ENCODE measurements at regions not wholly inside any gene's neighbourhood (a gene's known extent, or its start where the extent isn't known, plus 50 kb on each side); places are given as distances from the start of the nearest gene placed in this dataset.

GRCh38 chr5:103408408-103408807 lies 149.8 kb downstream of the MACIR start:
- Histone ChIP-seq H2AFZ (ENCODE audit: low read length) (no peak overlapping the region), H3K27me3 (ENCODE audit: insufficient read depth, low read length) (no peaks in the 10 kb centered on the region), H3K4me2 (ENCODE audit: low read length) (no peak overlapping the region)

GRCh38 chr5:103407402-103407801 lies 148.8 kb downstream of the MACIR start:
- H3K9me3 ChIP-seq (ENCODE audit: low read length): no peaks in the 10 kb centered on the region
- TF ChIP-seq CTCF (IDR thresholded peaks at IDR 0.05; ENCODE audit: low read length) (no peak), EZH2 (IDR thresholded peaks at IDR 0.05; ENCODE audit: borderline replicate concordance, low read length) (no peak)
- no peak overlapping the region for H3K4me2 ChIP-seq (ENCODE audit: low read length)
- H3K79me2 ChIP-seq (ENCODE audit: insufficient read depth, low read length): no peaks in the 10 kb centered on the region
- H3K4me3 ChIP-seq (ENCODE audit: low read depth, low read length, poor library complexity, severe bottlenecking): no peak overlapping the region
- no peaks in the 10 kb centered on the region for H3K9me2 ChIP-seq (ENCODE audit: low read depth, low read length)
- H3K4me1 ChIP-seq (ENCODE audit: insufficient read depth, low read length, severe bottlenecking): no peaks in the 10 kb centered on the region
- H3K36me3 ChIP-seq (ENCODE audit: insufficient read depth, low read length): no peaks in the 10 kb centered on the region
- no peak overlapping the region for H2AFZ ChIP-seq (ENCODE audit: low read length)
- no peaks in the 10 kb centered on the region for H4K20me1 ChIP-seq (ENCODE audit: insufficient read depth, low read length)
- no peak overlapping the region for H3K27ac ChIP-seq (ENCODE audit: low read depth, low read length, poor library complexity, severe bottlenecking)
- no peaks in the 10 kb centered on the region for H3K27me3 ChIP-seq (ENCODE audit: insufficient read depth, low read length)
- H3F3A ChIP-seq (ENCODE audit: insufficient read depth, low read length): no peaks in the 10 kb centered on the region
- H3K9ac ChIP-seq (ENCODE audit: low read length): no peak overlapping the region

More at GRCh38 chr5:103408408-103408807, 149.8 kb downstream of the MACIR start:
- no peak for TF ChIP-seq CTCF (IDR thresholded peaks at IDR 0.05; ENCODE audit: low read length)
- TF ChIP-seq EZH2 (IDR thresholded peaks at IDR 0.05; ENCODE audit: borderline replicate concordance, low read length): no peak
- Histone ChIP-seq H3K9me2 (ENCODE audit: low read depth, low read length) (no peaks in the 10 kb centered on the region), H3K4me3 (ENCODE audit: low read depth, low read length, poor library complexity, severe bottlenecking) (no peak overlapping the region), H4K20me1 (ENCODE audit: insufficient read depth, low read length) (no peaks in the 10 kb centered on the region), H3K9me3 (ENCODE audit: low read length) (no peaks in the 10 kb centered on the region), H3K79me2 (ENCODE audit: insufficient read depth, low read length) (no peaks in the 10 kb centered on the region), H3K36me3 (ENCODE audit: insufficient read depth, low read length) (no peaks in the 10 kb centered on the region), H3K9ac (ENCODE audit: low read length) (no peak overlapping the region), H3F3A (ENCODE audit: insufficient read depth, low read length) (no peaks in the 10 kb centered on the region), H3K4me1 (ENCODE audit: insufficient read depth, low read length, severe bottlenecking) (no peaks in the 10 kb centered on the region), H3K27ac (ENCODE audit: low read depth, low read length, poor library complexity, severe bottlenecking) (no peak overlapping the region)

DNA sequence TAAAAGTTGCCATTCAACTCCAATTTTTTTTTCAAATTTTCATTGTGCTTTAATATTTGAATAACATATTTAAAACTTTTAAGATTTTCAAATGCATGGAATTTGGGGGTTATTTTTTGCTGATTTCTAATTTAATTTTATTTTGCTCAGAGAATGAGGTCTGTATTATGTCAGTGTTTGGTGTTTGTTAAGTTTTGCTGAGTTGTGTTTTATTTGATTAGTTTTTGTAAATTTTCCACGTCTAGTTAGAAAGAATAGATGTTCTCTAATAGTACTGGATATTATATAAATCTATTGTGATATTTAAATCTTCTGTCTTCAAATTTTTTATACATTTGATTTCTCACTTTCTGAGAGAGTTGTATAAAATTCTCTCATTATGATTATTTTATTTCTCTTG lies 145.9 kb downstream of the MACIR start:
- Histone ChIP-seq H3K9me3 (ENCODE audit: low read length) (no peaks in the 10 kb centered on the region), H2AFZ (ENCODE audit: low read length) (no peak overlapping the region), H3K9me2 (ENCODE audit: low read depth, low read length) (no peaks in the 10 kb centered on the region), H3F3A (ENCODE audit: insufficient read depth, low read length) (no peaks in the 10 kb centered on the region), H4K20me1 (ENCODE audit: insufficient read depth, low read length) (no peaks in the 10 kb centered on the region), H3K9ac (ENCODE audit: low read length) (no peak overlapping the region), H3K4me3 (ENCODE audit: low read depth, low read length, poor library complexity, severe bottlenecking) (no peak overlapping the region), H3K4me1 (ENCODE audit: insufficient read depth, low read length, severe bottlenecking) (no peaks in the 10 kb centered on the region), H3K27ac (ENCODE audit: low read depth, low read length, poor library complexity, severe bottlenecking) (no peak overlapping the region), H3K4me2 (ENCODE audit: low read length) (no peak overlapping the region), H3K27me3 (ENCODE audit: insufficient read depth, low read length) (no peaks in the 10 kb centered on the region), H3K36me3 (ENCODE audit: insufficient read depth, low read length) (no peaks in the 10 kb centered on the region), H3K79me2 (ENCODE audit: insufficient read depth, low read length) (no peaks in the 10 kb centered on the region)
- TF ChIP-seq EZH2 (IDR thresholded peaks at IDR 0.05; ENCODE audit: borderline replicate concordance, low read length) (no peak), CTCF (IDR thresholded peaks at IDR 0.05; ENCODE audit: low read length) (no peak)

Data from OCI-LY1 (cell line).